ENCODE measurements at regions not wholly inside any gene's neighbourhood (a gene's known extent, or its start where the extent isn't known, plus 50 kb on each side); places are given as distances from the start of the nearest gene placed in this dataset.

- H3K4me1 ChIP-seq: no peaks in the 10 kb centered on the region
- no peak overlapping the region for H3K4me3 ChIP-seq
- H3K36me3 ChIP-seq: no peaks in the 10 kb centered on the region
- 73 to 88% methylated on average over 10 of the region's 10 CpGs for WGBS, 2 donors
- H3K27me3 ChIP-seq: no peaks in the 10 kb centered on the region
- H3K9me3 ChIP-seq: no peaks in the 10 kb centered on the region
- TF ChIP-seq, protein P1, sequence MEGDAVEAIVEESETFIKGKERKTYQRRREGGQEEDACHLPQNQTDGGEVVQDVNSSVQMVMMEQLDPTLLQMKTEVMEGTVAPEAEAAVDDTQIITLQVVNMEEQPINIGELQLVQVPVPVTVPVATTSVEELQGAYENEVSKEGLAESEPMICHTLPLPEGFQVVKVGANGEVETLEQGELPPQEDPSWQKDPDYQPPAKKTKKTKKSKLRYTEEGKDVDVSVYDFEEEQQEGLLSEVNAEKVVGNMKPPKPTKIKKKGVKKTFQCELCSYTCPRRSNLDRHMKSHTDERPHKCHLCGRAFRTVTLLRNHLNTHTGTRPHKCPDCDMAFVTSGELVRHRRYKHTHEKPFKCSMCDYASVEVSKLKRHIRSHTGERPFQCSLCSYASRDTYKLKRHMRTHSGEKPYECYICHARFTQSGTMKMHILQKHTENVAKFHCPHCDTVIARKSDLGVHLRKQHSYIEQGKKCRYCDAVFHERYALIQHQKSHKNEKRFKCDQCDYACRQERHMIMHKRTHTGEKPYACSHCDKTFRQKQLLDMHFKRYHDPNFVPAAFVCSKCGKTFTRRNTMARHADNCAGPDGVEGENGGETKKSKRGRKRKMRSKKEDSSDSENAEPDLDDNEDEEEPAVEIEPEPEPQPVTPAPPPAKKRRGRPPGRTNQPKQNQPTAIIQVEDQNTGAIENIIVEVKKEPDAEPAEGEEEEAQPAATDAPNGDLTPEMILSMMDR (IDR thresholded peaks at IDR 0.05): no peak
- TF ChIP-seq EP300 (IDR thresholded peaks at IDR 0.05): no peak
- TF ChIP-seq POLR2A (IDR thresholded peaks at IDR 0.05): no peak
- TF ChIP-seq POLR2AphosphoS5 (IDR thresholded peaks at IDR 0.05): no peak
- intact Hi-C loops (cut with DNase I): no loop called here
- no peak overlapping the region for H3K27ac ChIP-seq
- no peak for DNase-seq
Measured at GRCh38 chr14:60356906-60357550, 108.0 kb downstream of the PPM1A start.

DNA sequence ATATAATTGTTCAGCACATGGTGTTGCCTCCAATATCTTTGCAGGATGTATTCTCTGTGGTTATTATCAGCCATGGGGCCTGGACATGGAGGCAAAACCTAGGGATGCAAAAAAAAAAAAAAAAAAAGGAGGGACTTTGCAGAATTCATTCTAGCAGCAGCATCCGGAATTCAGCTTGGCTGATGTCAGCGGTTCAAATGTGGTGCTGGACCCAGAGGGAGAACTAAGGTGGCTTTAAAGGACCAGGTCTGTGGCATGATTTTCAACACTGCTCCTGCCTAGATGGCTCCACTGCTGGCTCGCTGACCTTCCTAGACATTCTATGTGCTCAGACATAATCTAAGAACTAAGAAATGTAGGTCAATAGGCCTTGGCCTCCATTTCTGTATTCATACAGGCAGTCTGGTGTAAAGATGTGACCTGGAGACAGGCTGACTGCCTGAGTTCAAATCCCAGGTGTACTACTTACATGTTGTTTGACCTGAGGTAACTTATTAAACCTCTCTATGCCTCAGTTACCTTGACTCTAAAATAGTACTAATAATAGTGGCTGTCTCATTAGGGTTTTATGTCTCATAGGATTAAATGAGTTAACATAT lies 108.6 kb downstream of the PPM1A start:
- WGBS, 2 donors: 93 to 94% methylated on average over 3 of the region's 3 CpGs
- intact Hi-C loops (cut with DNase I): no loop called here

GRCh38 chr14:60363275-60363674 lies 114.3 kb downstream of the PPM1A start:
- 95 to 97% methylated on average over 2 of the region's 2 CpGs for WGBS, 2 donors
- intact Hi-C loops (cut with DNase I): no loop called here
- Histone ChIP-seq H3K27ac (no peak overlapping the region), H3K36me3 (no peaks in the 10 kb centered on the region), H3K9me3 (no peaks in the 10 kb centered on the region), H3K4me1 (no peaks in the 10 kb centered on the region), H3K4me3 (no peak overlapping the region), H3K27me3 (no peaks in the 10 kb centered on the region)
- TF ChIP-seq, protein P1 (IDR thresholded peaks at IDR 0.05): no peak
- TF ChIP-seq POLR2A (IDR thresholded peaks at IDR 0.05) (no peak), EP300 (IDR thresholded peaks at IDR 0.05) (no peak), POLR2AphosphoS5 (IDR thresholded peaks at IDR 0.05) (no peak)
- DNase-seq: no peak

More for the DNA sequence above, 108.6 kb downstream of the PPM1A start:
- H3K27ac ChIP-seq: no peak overlapping the region
- TF ChIP-seq, protein P1 (IDR thresholded peaks at IDR 0.05): no peak
- TF ChIP-seq POLR2AphosphoS5 (IDR thresholded peaks at IDR 0.05) (no peak), POLR2A (IDR thresholded peaks at IDR 0.05) (no peak), EP300 (IDR thresholded peaks at IDR 0.05) (no peak)
- H3K4me3 ChIP-seq: no peak overlapping the region
- H3K4me1 ChIP-seq: no peaks in the 10 kb centered on the region
- H3K27me3 ChIP-seq: no peaks in the 10 kb centered on the region
- H3K9me3 ChIP-seq: no peaks in the 10 kb centered on the region
- no peaks in the 10 kb centered on the region for H3K36me3 ChIP-seq
- no peak for DNase-seq

- Histone ChIP-seq H3K9me3 (no peaks in the 10 kb centered on the region), H3K4me3 (no peak overlapping the region), H3K27ac (no peak overlapping the region), H3K27me3 (no peaks in the 10 kb centered on the region), H3K36me3 (no peaks in the 10 kb centered on the region), H3K4me1 (no peaks in the 10 kb centered on the region)
- intact Hi-C loops (cut with DNase I): no loop called here
- WGBS, 2 donors: 79 to 85% methylated on average over 3 of the region's 3 CpGs
- no peak for TF ChIP-seq EP300 (IDR thresholded peaks at IDR 0.05)
- no peak for TF ChIP-seq POLR2AphosphoS5 (IDR thresholded peaks at IDR 0.05)
- TF ChIP-seq POLR2A (IDR thresholded peaks at IDR 0.05): no peak
- TF ChIP-seq, protein P1 (IDR thresholded peaks at IDR 0.05): no peak
- DNase-seq: no peak
Measured at GRCh38 chr14:60363687-60364086, 114.7 kb downstream of the PPM1A start.

All from sigmoid colon (tissue), 6 donors.